ENCODE measurements at regions not wholly inside any gene's neighbourhood (a gene's known extent, or its start where the extent isn't known, plus 50 kb on each side); places are given as distances from the start of the nearest gene placed in this dataset.

- H3K4me1 Mint-ChIP-seq = peaks cover 2 to 25% (median 14%) of the 10 kb centered on the region in 7 donors
- Histone ChIP-seq H3K9me3 (ENCODE audit: control insufficient read depth in 2 of 3, low read length in 3 of 3) (no peaks in the 10 kb centered on the region), H3K27me3 (ENCODE audit: control insufficient read depth in 2 of 2, insufficient read depth in 2 of 2, low read length in 2 of 2) (peaks cover 0 to 4% of the 10 kb centered on the region in 2 donors), H3K36me3 (ENCODE audit: control insufficient read depth in 2 of 3, insufficient read depth in 3 of 3, low read length in 3 of 3) (no peaks in the 10 kb centered on the region), H3K4me3 (ENCODE audit: low read length) (no peak overlapping the region), H3K27ac (ENCODE audit: low read depth, low read length) (no peak overlapping the region), H3K4me1 (ENCODE audit: control insufficient read depth in 2 of 2, insufficient read depth in 2 of 2, low read length in 2 of 2) (peaks cover 0 to 6% of the 10 kb centered on the region in 2 donors)
- peaks cover 12 to 38% (median 26%) of the 10 kb centered on the region in 5 donors for H3K27me3 Mint-ChIP-seq
- no peaks in the 10 kb centered on the region for H3K36me3 Mint-ChIP-seq
- H3K4me3 Mint-ChIP-seq = peak overlapping the region in 9 of 10 donors; percentile 3 to 86 (median 69)
- intact Hi-C loops (cut with micrococcal nuclease) = no loop called here
- ChIA-PET POLR2A (no interaction called here), CTCF (no interaction called here)
- ATAC-seq (peak; percentile 77), DNase-seq (peak in 5 of 9 donors; percentile 2 to 39 (median 29))
- peak overlapping the region in 4 of 9 donors; percentile 34 to 71 (median 68) for H3K27ac Mint-ChIP-seq
- peaks cover 0 to 2% (median 0%) of the 10 kb centered on the region in 11 donors for H3K9me3 Mint-ChIP-seq
Measured at GRCh38 chr3:184472723-184473428, 88.7 kb upstream of the EPHB3 start.

GRCh38 chr3:184474897-184475296 is 86.7 kb upstream of the EPHB3 start:
- H3K27me3 Mint-ChIP-seq = peaks cover 14 to 47% (median 30%) of the 10 kb centered on the region in 5 donors
- intact Hi-C loops (cut with micrococcal nuclease) = no loop called here

GRCh38 chr3:184477940-184478339 is 83.6 kb upstream of the EPHB3 start:
- CTCF ChIA-PET = no interaction called here
- intact Hi-C loops (cut with micrococcal nuclease) = no loop called here

More at GRCh38 chr3:184474897-184475296, 86.7 kb upstream of the EPHB3 start:
- Histone ChIP-seq H3K4me1 (ENCODE audit: control insufficient read depth in 2 of 2, insufficient read depth in 2 of 2, low read length in 2 of 2) (peaks cover 0 to 6% of the 10 kb centered on the region in 2 donors), H3K4me3 (ENCODE audit: low read length) (no peak overlapping the region), H3K27me3 (ENCODE audit: control insufficient read depth in 2 of 2, insufficient read depth in 2 of 2, low read length in 2 of 2) (peaks cover 0 to 4% of the 10 kb centered on the region in 2 donors), H3K9me3 (ENCODE audit: control insufficient read depth in 2 of 3, low read length in 3 of 3) (no peaks in the 10 kb centered on the region), H3K27ac (ENCODE audit: low read depth, low read length) (no peak overlapping the region), H3K36me3 (ENCODE audit: control insufficient read depth in 2 of 3, insufficient read depth in 3 of 3, low read length in 3 of 3) (no peaks in the 10 kb centered on the region)
- no peak for ATAC-seq
- Mint-ChIP-seq H3K4me3 (no peak overlapping the region), H3K27ac (no peak overlapping the region), H3K36me3 (no peaks in the 10 kb centered on the region), H3K4me1 (peaks cover 6 to 25% (median 14%) of the 10 kb centered on the region in 7 donors), H3K9me3 (peaks cover 0 to 2% (median 0%) of the 10 kb centered on the region in 11 donors)
- ChIA-PET CTCF (interaction anchor here (0.6 kb wide), 1 partner anchor 10 kb away, joined by 4 read pairs; no protein-coding TSS in a partner anchor), POLR2A (no interaction called here)
- no peak for DNase-seq

GRCh38 chr3:184479426-184480126 is 82.0 kb upstream of the EPHB3 start:
- DNase-seq (no peak), ATAC-seq (no peak)
- Mint-ChIP-seq H3K9me3 (peaks cover 0 to 2% (median 0%) of the 10 kb centered on the region in 11 donors), H3K4me1 (peaks cover 0 to 4% (median 0%) of the 10 kb centered on the region in 7 donors), H3K36me3 (no peaks in the 10 kb centered on the region), H3K27ac (no peak overlapping the region), H3K4me3 (no peak overlapping the region), H3K27me3 (peaks cover 21 to 39% (median 33%) of the 10 kb centered on the region in 5 donors)
- ChIA-PET POLR2A (no interaction called here), CTCF (no interaction called here)
- Histone ChIP-seq H3K27me3 (ENCODE audit: control insufficient read depth in 2 of 2, insufficient read depth in 2 of 2, low read length in 2 of 2) (peaks cover 0 to 4% of the 10 kb centered on the region in 2 donors), H3K27ac (ENCODE audit: low read depth, low read length) (no peak overlapping the region), H3K9me3 (ENCODE audit: control insufficient read depth in 2 of 3, low read length in 3 of 3) (no peaks in the 10 kb centered on the region), H3K36me3 (ENCODE audit: control insufficient read depth in 2 of 3, insufficient read depth in 3 of 3, low read length in 3 of 3) (no peaks in the 10 kb centered on the region), H3K4me1 (ENCODE audit: control insufficient read depth in 2 of 2, insufficient read depth in 2 of 2, low read length in 2 of 2) (no peaks in the 10 kb centered on the region), H3K4me3 (ENCODE audit: low read length) (no peak overlapping the region)
- intact Hi-C loops (cut with micrococcal nuclease) = no loop called here

More at GRCh38 chr3:184477940-184478339, 83.6 kb upstream of the EPHB3 start:
- H3K27ac Mint-ChIP-seq = no peak overlapping the region
- ATAC-seq = no peak
- Histone ChIP-seq H3K36me3 (ENCODE audit: control insufficient read depth in 2 of 3, insufficient read depth in 3 of 3, low read length in 3 of 3) (no peaks in the 10 kb centered on the region), H3K27ac (ENCODE audit: low read depth, low read length) (no peak overlapping the region), H3K4me1 (ENCODE audit: control insufficient read depth in 2 of 2, insufficient read depth in 2 of 2, low read length in 2 of 2) (peaks cover 0 to 3% of the 10 kb centered on the region in 2 donors), H3K27me3 (ENCODE audit: control insufficient read depth in 2 of 2, insufficient read depth in 2 of 2, low read length in 2 of 2) (peaks cover 0 to 4% of the 10 kb centered on the region in 2 donors), H3K9me3 (ENCODE audit: control insufficient read depth in 2 of 3, low read length in 3 of 3) (no peaks in the 10 kb centered on the region), H3K4me3 (ENCODE audit: low read length) (no peak overlapping the region)
- peaks cover 21 to 49% (median 47%) of the 10 kb centered on the region in 5 donors for H3K27me3 Mint-ChIP-seq
- POLR2A ChIA-PET = no interaction called here
- H3K4me1 Mint-ChIP-seq = peaks cover 5 to 11% (median 6%) of the 10 kb centered on the region in 7 donors
- H3K9me3 Mint-ChIP-seq = peaks cover 0 to 2% (median 0%) of the 10 kb centered on the region in 11 donors
- H3K36me3 Mint-ChIP-seq = no peaks in the 10 kb centered on the region
- H3K4me3 Mint-ChIP-seq = no peak overlapping the region
- DNase-seq = no peak

- CTCF ChIA-PET = interaction anchor here (0.5 to 1.0 kb wide), 3 partner anchors 30 to 63 kb away, joined by 3 read pairs; no protein-coding TSS in a partner anchor
Measured at GRCh38 chr3:184480831-184481230, 80.8 kb upstream of the EPHB3 start.

GRCh38 chr3:184481984-184482671 is 79.5 kb upstream of the EPHB3 start:
- Mint-ChIP-seq H3K27ac (no peak overlapping the region), H3K9me3 (peaks cover 0 to 2% (median 0%) of the 10 kb centered on the region in 11 donors), H3K4me1 (peaks cover 0 to 4% (median 0%) of the 10 kb centered on the region in 7 donors), H3K27me3 (peaks cover 22 to 39% (median 28%) of the 10 kb centered on the region in 5 donors), H3K4me3 (no peak overlapping the region), H3K36me3 (no peaks in the 10 kb centered on the region)
- H3K4me3 ChIP-seq (ENCODE audit: low read length) = no peak overlapping the region
- ChIA-PET POLR2A (no interaction called here), CTCF (no interaction called here)
- ATAC-seq (no peak), DNase-seq (no peak)
- no peak overlapping the region for H3K27ac ChIP-seq (ENCODE audit: low read depth, low read length)
- intact Hi-C loops (cut with micrococcal nuclease) = no loop called here
- no peaks in the 10 kb centered on the region for H3K27me3 ChIP-seq (ENCODE audit: control insufficient read depth in 2 of 2, insufficient read depth in 2 of 2, low read length in 2 of 2)
- no peaks in the 10 kb centered on the region for H3K9me3 ChIP-seq (ENCODE audit: control insufficient read depth in 2 of 3, low read length in 3 of 3)
- H3K4me1 ChIP-seq (ENCODE audit: control insufficient read depth in 2 of 2, insufficient read depth in 2 of 2, low read length in 2 of 2) = no peaks in the 10 kb centered on the region
- no peaks in the 10 kb centered on the region for H3K36me3 ChIP-seq (ENCODE audit: control insufficient read depth in 2 of 3, insufficient read depth in 3 of 3, low read length in 3 of 3)

More at GRCh38 chr3:184480831-184481230, 80.8 kb upstream of the EPHB3 start:
- intact Hi-C loops (cut with micrococcal nuclease) = no loop called here
- Histone ChIP-seq H3K27me3 (ENCODE audit: control insufficient read depth in 2 of 2, insufficient read depth in 2 of 2, low read length in 2 of 2) (peaks cover 0 to 4% of the 10 kb centered on the region in 2 donors), H3K27ac (ENCODE audit: low read depth, low read length) (no peak overlapping the region), H3K4me1 (ENCODE audit: control insufficient read depth in 2 of 2, insufficient read depth in 2 of 2, low read length in 2 of 2) (no peaks in the 10 kb centered on the region), H3K9me3 (ENCODE audit: control insufficient read depth in 2 of 3, low read length in 3 of 3) (no peaks in the 10 kb centered on the region), H3K4me3 (ENCODE audit: low read length) (no peak overlapping the region), H3K36me3 (ENCODE audit: control insufficient read depth in 2 of 3, insufficient read depth in 3 of 3, low read length in 3 of 3) (no peaks in the 10 kb centered on the region)
- Mint-ChIP-seq H3K36me3 (no peaks in the 10 kb centered on the region), H3K27ac (peak overlapping the region in 1 of 9 donors; percentile 25), H3K9me3 (peaks cover 0 to under 1% (median 0%) of the 10 kb centered on the region in 11 donors), H3K4me3 (no peak overlapping the region), H3K4me1 (peaks cover 0 to 4% (median 0%) of the 10 kb centered on the region in 7 donors), H3K27me3 (peaks cover 21 to 35% (median 29%) of the 10 kb centered on the region in 5 donors)
- DNase-seq = no peak
- POLR2A ChIA-PET = interaction anchor here (0.7 kb wide), 1 partner anchor 13 kb away, joined by 3 read pairs; no protein-coding TSS in a partner anchor
- ATAC-seq = no peak
